OCI-LY3 (cell line): ENCODE measurements at regions not wholly inside any gene's neighbourhood (a gene's known extent, or its start where the extent isn't known, plus 50 kb on each side); places are given as distances from the start of the nearest gene placed in this dataset.
A peak's percentile ranks its signal among the peaks of the same experiment; 100 is the strongest.

Source experiments
- H2AFZ ChIP-seq: fragments of 200-600, 300-600 bp; shearing (Covaris generic); 2 replicates; pipeline ENCODE4 v1.6.0; 2014; ENCODE audit warnings: antibody characterized with exemption, low read depth, low read length
- H3K27ac ChIP-seq: fragments of 200-600, 300-600 bp; sonication (generic); 2 replicates; pipeline ENCODE4 v1.5.1; 2014; ENCODE audit warnings: mild to moderate bottlenecking, low read length, moderate library complexity, mixed read lengths
- H3K27me3 ChIP-seq: fragments of 200-600, 300-600 bp; sonication (generic); 2 replicates; pipeline ENCODE4 v1.6.1; 2014; ENCODE audit warnings: low read depth, low read length, mixed read lengths
- H3K36me3 ChIP-seq: fragments of 200-600, 300-600 bp; sonication (generic); replicated peaks from 2 replicates; pipeline ENCODE3; 2014; ENCODE audit warnings: low read depth, low read length, mixed read lengths
- H3K4me1 ChIP-seq: fragments of 300-600, 200-600 bp; sonication (generic); 2 replicates; pipeline ENCODE4 v1.6.1; 2014; ENCODE audit warnings: low read length, mixed read lengths
- H3K4me2 ChIP-seq: fragments of 200-600, 300-600 bp; sonication (generic); 2 replicates; pipeline ENCODE4 v1.6.1; 2014; ENCODE audit warnings: low read length, mixed read lengths
- H3K4me3 ChIP-seq: fragments of 300-600, 200-600 bp; sonication (generic); 2 replicates; pipeline ENCODE4 v1.5.1; 2014; ENCODE audit warnings: antibody characterized with exemption, mild to moderate bottlenecking, low read length, moderate library complexity
- H3K79me2 ChIP-seq: fragments of 300-600, 200-600 bp; shearing (Covaris generic); 2 replicates; pipeline ENCODE4 v1.6.1; 2014; ENCODE audit warnings: mild to moderate bottlenecking, low read length, mixed read lengths
- H3K9ac ChIP-seq: fragments of 300-600, 200-600 bp; shearing (Covaris generic); 2 replicates; pipeline ENCODE4 v1.6.0; 2014; ENCODE audit warnings: mild to moderate bottlenecking, low read length, moderate library complexity
- H3K9me3 ChIP-seq: fragments of 200-600, 300-600 bp; shearing (Covaris generic); 2 replicates; pipeline ENCODE4 v1.6.1; 2014; ENCODE audit warnings: low read length, mixed read lengths; ENCODE audit not compliant: insufficient read depth
- H4K20me1 ChIP-seq: fragments of 200-600, 300-600 bp; sonication (generic); 2 replicates; pipeline ENCODE4 v1.6.1; 2016; ENCODE audit warnings: low read length, mixed read lengths; ENCODE audit not compliant: insufficient read depth
- CTCF ChIP-seq: fragments of 200-600, 300-600 bp; sonication (generic); IDR thresholded peaks from 2 replicates; pipeline ENCODE4 v1.5.1; 2014; ENCODE audit warnings: antibody characterized with exemption, low read length, low read depth
- EZH2phosphoT487 ChIP-seq: fragments of 200-600 bp; shearing (Covaris generic); IDR thresholded peaks from 2 replicates; pipeline ENCODE4 v1.6.1; 2018; ENCODE audit warnings: antibody characterized with exemption, mixed run types, low read depth

GRCh38 chr15:70491201-70491621 lies 272.1 kb downstream of the UACA start:
- Histone ChIP-seq H2AFZ (no peak overlapping the region), H3K79me2 (no peaks in the 10 kb centered on the region), H3K36me3 (no peaks in the 10 kb centered on the region), H4K20me1 (no peaks in the 10 kb centered on the region), H3K4me1 (peaks cover 87% of the 10 kb centered on the region), H3K9me3 (no peaks in the 10 kb centered on the region), H3K27me3 (peaks cover 3% of the 10 kb centered on the region; the same call in 1 of the 2 replicates), H3K4me2 (no peak overlapping the region), H3K9ac (peak overlapping the region; percentile 68; the same call in 1 of the 2 replicates), H3K4me3 (no peak overlapping the region), H3K27ac (no peak overlapping the region)
- TF ChIP-seq EZH2phosphoT487 (no peak), CTCF (no peak)

- Histone ChIP-seq H3K4me2 (no peak overlapping the region), H2AFZ (no peak overlapping the region), H3K4me1 (peaks cover 87% of the 10 kb centered on the region), H3K79me2 (no peaks in the 10 kb centered on the region), H3K36me3 (no peaks in the 10 kb centered on the region), H3K4me3 (no peak overlapping the region), H3K9me3 (no peaks in the 10 kb centered on the region), H3K27me3 (peaks cover 3% of the 10 kb centered on the region; the same call in 1 of the 2 replicates), H3K9ac (no peak overlapping the region), H3K27ac (no peak overlapping the region), H4K20me1 (no peaks in the 10 kb centered on the region)
- TF ChIP-seq CTCF (no peak), EZH2phosphoT487 (no peak)
Observed at GRCh38 chr15:70490838-70491155, 272.6 kb downstream of the UACA start.

- no peak for TF ChIP-seq CTCF
- no peak for TF ChIP-seq EZH2phosphoT487
- Histone ChIP-seq H3K27ac (no peak overlapping the region), H4K20me1 (no peaks in the 10 kb centered on the region), H3K9me3 (no peaks in the 10 kb centered on the region), H3K27me3 (peaks cover 3% of the 10 kb centered on the region; the same call in 1 of the 2 replicates), H3K36me3 (no peaks in the 10 kb centered on the region), H3K4me1 (peaks cover 87% of the 10 kb centered on the region), H3K79me2 (no peaks in the 10 kb centered on the region), H2AFZ (no peak overlapping the region), H3K4me3 (no peak overlapping the region), H3K4me2 (no peak overlapping the region), H3K9ac (no peak overlapping the region)
Observed at GRCh38 chr15:70490148-70490837, 273.1 kb downstream of the UACA start.

GRCh38 chr15:70488941-70489848 lies 274.2 kb downstream of the UACA start:
- Histone ChIP-seq H3K4me3 (no peak overlapping the region), H3K9ac (no peak overlapping the region), H3K4me2 (no peak overlapping the region), H3K4me1 (peaks cover 87% of the 10 kb centered on the region), H3K27me3 (peaks cover 3% of the 10 kb centered on the region; the same call in 1 of the 2 replicates), H3K9me3 (no peaks in the 10 kb centered on the region), H3K36me3 (no peaks in the 10 kb centered on the region), H3K79me2 (no peaks in the 10 kb centered on the region), H4K20me1 (no peaks in the 10 kb centered on the region), H2AFZ (no peak overlapping the region), H3K27ac (no peak overlapping the region)
- TF ChIP-seq CTCF: no peak
